ENCODE measurements at regions not wholly inside any gene's neighbourhood (a gene's known extent, or its start where the extent isn't known, plus 50 kb on each side); places are given as distances from the start of the nearest gene placed in this dataset.

DNA sequence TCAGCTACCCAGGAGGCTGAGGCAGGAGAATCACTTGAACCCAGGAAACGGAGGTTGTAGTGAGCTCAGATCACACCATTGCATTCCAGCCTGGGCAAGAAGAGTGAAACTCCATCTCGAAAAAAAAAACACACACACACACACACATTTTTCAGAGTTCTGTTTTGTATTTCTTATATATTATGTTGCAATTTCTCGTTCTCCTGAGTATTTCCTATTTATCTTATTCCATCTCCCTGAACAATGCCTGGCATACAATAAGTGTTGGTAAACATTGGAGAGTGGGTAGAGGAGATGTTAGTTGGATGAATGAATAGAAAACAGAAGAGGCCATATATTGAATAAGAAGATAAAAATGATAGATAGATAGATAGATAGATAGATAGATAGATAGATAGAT, 167.8 kb upstream of the CDH5 start:
- TF ChIP-seq POLR2A (IDR thresholded peaks at IDR 0.05), result no peak
- TF ChIP-seq, protein P1, sequence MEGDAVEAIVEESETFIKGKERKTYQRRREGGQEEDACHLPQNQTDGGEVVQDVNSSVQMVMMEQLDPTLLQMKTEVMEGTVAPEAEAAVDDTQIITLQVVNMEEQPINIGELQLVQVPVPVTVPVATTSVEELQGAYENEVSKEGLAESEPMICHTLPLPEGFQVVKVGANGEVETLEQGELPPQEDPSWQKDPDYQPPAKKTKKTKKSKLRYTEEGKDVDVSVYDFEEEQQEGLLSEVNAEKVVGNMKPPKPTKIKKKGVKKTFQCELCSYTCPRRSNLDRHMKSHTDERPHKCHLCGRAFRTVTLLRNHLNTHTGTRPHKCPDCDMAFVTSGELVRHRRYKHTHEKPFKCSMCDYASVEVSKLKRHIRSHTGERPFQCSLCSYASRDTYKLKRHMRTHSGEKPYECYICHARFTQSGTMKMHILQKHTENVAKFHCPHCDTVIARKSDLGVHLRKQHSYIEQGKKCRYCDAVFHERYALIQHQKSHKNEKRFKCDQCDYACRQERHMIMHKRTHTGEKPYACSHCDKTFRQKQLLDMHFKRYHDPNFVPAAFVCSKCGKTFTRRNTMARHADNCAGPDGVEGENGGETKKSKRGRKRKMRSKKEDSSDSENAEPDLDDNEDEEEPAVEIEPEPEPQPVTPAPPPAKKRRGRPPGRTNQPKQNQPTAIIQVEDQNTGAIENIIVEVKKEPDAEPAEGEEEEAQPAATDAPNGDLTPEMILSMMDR (IDR thresholded peaks at IDR 0.05), result no peak

All from breast epithelium (tissue), 3 donors.